ENCODE measurements at regions not wholly inside any gene's neighbourhood (a gene's known extent, or its start where the extent isn't known, plus 50 kb on each side); places are given as distances from the start of the nearest gene placed in this dataset.

- H3K9ac ChIP-seq (replicated peaks; ENCODE audit: extremely low read depth, insufficient read depth, low read length) = no peak overlapping the region
- no peak for FAIRE-seq
- intact Hi-C loops (cut with micrococcal nuclease) (no loop called here), dilution Hi-C loops (cut with MboI; ENCODE audit: extremely low pct_ligation_motif_present, low sequenced_read_pairs) (no loop called here)
- H3K36me3 ChIP-seq (ENCODE audit: control insufficient read depth in 2 of 2, extremely low read depth in 1 of 2, insufficient read depth in 2 of 2, low read length in 2 of 2) = no peaks in the 10 kb centered on the region
- TF ChIP-seq POLR2AphosphoS5 (IDR thresholded peaks at IDR 0.05; ENCODE audit: insufficient read depth, low read depth, low read length) (no peak), POLR2A (IDR thresholded peaks at IDR 0.05; ENCODE audit: low read depth, low read length) (no peak), EZH2 (IDR thresholded peaks at IDR 0.05; ENCODE audit: borderline replicate concordance, low read depth, low read length, severe bottlenecking) (no peak), MAX (IDR thresholded peaks at IDR 0.05; ENCODE audit: insufficient read depth, insufficient read length) (no peak), JUN (IDR thresholded peaks at IDR 0.05; ENCODE audit: borderline replicate concordance, insufficient read depth, insufficient read length, low read depth) (no peak), GATA2 (IDR thresholded peaks at IDR 0.05; ENCODE audit: insufficient read depth, insufficient read length, low read depth, low read length) (no peak), FOS (IDR thresholded peaks at IDR 0.05; ENCODE audit: borderline replicate concordance, insufficient read depth, low read length) (no peak), MYC (IDR thresholded peaks at IDR 0.05; ENCODE audit: low read depth, low read length) (no peak)
- TF ChIP-seq, protein P1, sequence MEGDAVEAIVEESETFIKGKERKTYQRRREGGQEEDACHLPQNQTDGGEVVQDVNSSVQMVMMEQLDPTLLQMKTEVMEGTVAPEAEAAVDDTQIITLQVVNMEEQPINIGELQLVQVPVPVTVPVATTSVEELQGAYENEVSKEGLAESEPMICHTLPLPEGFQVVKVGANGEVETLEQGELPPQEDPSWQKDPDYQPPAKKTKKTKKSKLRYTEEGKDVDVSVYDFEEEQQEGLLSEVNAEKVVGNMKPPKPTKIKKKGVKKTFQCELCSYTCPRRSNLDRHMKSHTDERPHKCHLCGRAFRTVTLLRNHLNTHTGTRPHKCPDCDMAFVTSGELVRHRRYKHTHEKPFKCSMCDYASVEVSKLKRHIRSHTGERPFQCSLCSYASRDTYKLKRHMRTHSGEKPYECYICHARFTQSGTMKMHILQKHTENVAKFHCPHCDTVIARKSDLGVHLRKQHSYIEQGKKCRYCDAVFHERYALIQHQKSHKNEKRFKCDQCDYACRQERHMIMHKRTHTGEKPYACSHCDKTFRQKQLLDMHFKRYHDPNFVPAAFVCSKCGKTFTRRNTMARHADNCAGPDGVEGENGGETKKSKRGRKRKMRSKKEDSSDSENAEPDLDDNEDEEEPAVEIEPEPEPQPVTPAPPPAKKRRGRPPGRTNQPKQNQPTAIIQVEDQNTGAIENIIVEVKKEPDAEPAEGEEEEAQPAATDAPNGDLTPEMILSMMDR (IDR thresholded peaks at IDR 0.05; ENCODE audit: extremely low read depth in 1 of 2, insufficient read depth in 1 of 2, low read depth in 1 of 2, low read length in 2 of 2) = no peak
- H3K9me3 ChIP-seq (replicated peaks; ENCODE audit: control insufficient read depth, insufficient read depth, low read length) = no peaks in the 10 kb centered on the region
- no TSS peak for BruUV-seq (replicated peaks)
- no peaks in the 10 kb centered on the region for H3K4me1 ChIP-seq (ENCODE audit: control insufficient read depth, extremely low read depth, insufficient read depth, low read length)
- no peaks in the 10 kb centered on the region for H3K27me3 ChIP-seq (ENCODE audit: control insufficient read depth in 2 of 2, insufficient read depth in 2 of 2, low read length in 2 of 2)
- H3K4me2 ChIP-seq (ENCODE audit: insufficient read depth, low read length) = no peak overlapping the region
- H3K79me2 ChIP-seq (ENCODE audit: control insufficient read depth, insufficient read depth, low read length) = no peaks in the 10 kb centered on the region
- H3K9me1 ChIP-seq (replicated peaks; ENCODE audit: control insufficient read depth, extremely low read depth, insufficient read depth, low read length) = no peaks in the 10 kb centered on the region
- H2AFZ ChIP-seq (ENCODE audit: low read depth, low read length) = no peak overlapping the region
- no peaks in the 10 kb centered on the region for H4K20me1 ChIP-seq (replicated peaks; ENCODE audit: control insufficient read depth, extremely low read depth, insufficient read depth, low read length)
- no peak overlapping the region for H3K4me3 ChIP-seq (replicated peaks in 1 of 3; ENCODE audit: insufficient read depth in 1 of 3, low read depth in 1 of 3, low read length in 3 of 3)
- ChIA-PET POLR2A (no interaction called here), CTCF (interaction anchor here (0.9 kb wide), 2 partner anchors 12 to 21 kb away, joined by 3 read pairs; no protein-coding TSS in a partner anchor)
- H3K27ac ChIP-seq (ENCODE audit: insufficient read depth, low read depth, low read length) = no peak overlapping the region
- DNase-seq (ENCODE audit: low read depth, low spot score) = no peak
Observed at GRCh38 chr22:44378380-44378779, 65.6 kb upstream of the SHISAL1 start.

Measured in endothelial cell of umbilical vein (primary cell).